Parathyroid adenoma (tissue), 2 donors: ENCODE measurements at regions not wholly inside any gene's neighbourhood (a gene's known extent, or its start where the extent isn't known, plus 50 kb on each side); places are given as distances from the start of the nearest gene placed in this dataset.
"Not testable (repeated sequence)": the region's sequence is repeated elsewhere in the genome, so short reads cannot be mapped to it uniquely, and the experiment has no call there.

Source experiments
- H2AFZ ChIP-seq: fragments of 300-600 bp; sonication (generic); one replicate; pipeline ENCODE4 v1.7.0; 2017; ENCODE audit warnings: antibody characterized with exemption, mild to moderate bottlenecking
- H3K27ac ChIP-seq: fragments of 300-600 bp; sonication (generic); one replicate; pipeline ENCODE4 v1.7.0; 2017
- H3K27me3 ChIP-seq: fragments of 300-600 bp; sonication (generic); one replicate; pipeline ENCODE4 v1.7.0; 2017; ENCODE audit warnings: low read length; ENCODE audit not compliant: control insufficient read depth, insufficient read depth
- H3K36me3 ChIP-seq: fragments of 300-600 bp; sonication (generic); one replicate; pipeline ENCODE4 v1.7.0; 2017; ENCODE audit warnings: low read length; ENCODE audit not compliant: control insufficient read depth, insufficient read depth
- H3K4me1 ChIP-seq: fragments of 300-600 bp; sonication (generic); one replicate; pipeline ENCODE4 v1.7.0; 2017; ENCODE audit warnings: control low read depth
- H3K4me2 ChIP-seq: fragments of 300-600 bp; sonication (generic); one replicate; pipeline ENCODE4 v1.7.0; 2017; ENCODE audit warnings: low read length
- H3K4me3 ChIP-seq: fragments of 300-600 bp; sonication (generic); one replicate; pipeline ENCODE4 v1.7.0; 2017; ENCODE audit warnings: low read depth, low read length
- H3K79me2 ChIP-seq: fragments of 300-600 bp; sonication (generic); one replicate; pipeline ENCODE4 v1.7.0; 2017; ENCODE audit warnings: control low read depth
- H3K9ac ChIP-seq: fragments of 300-600 bp; sonication (generic); one replicate; pipeline ENCODE4 v1.7.0; 2017; ENCODE audit warnings: mild to moderate bottlenecking
- H3K9me3 ChIP-seq: fragments of 300-600 bp; sonication (generic); one replicate; pipeline ENCODE4 v1.7.0; 2017; ENCODE audit warnings: low read length; ENCODE audit not compliant: control insufficient read depth
- CTCF ChIP-seq: fragments of 300-600 bp; sonication (generic); IDR thresholded peaks from one replicate; pipeline ENCODE4 v1.7.0; 2017; ENCODE audit warnings: antibody characterized with exemption, mild to moderate bottlenecking
- donor health status: primary hyperparathyroidism.

- Histone ChIP-seq H3K27me3 (no peaks in the 10 kb centered on the region), H3K9ac (no peak overlapping the region), H3K4me3 (no peak overlapping the region), H3K79me2 (no peaks in the 10 kb centered on the region), H3K9me3 (no peaks in the 10 kb centered on the region), H3K27ac (no peak overlapping the region), H3K4me2 (no peak overlapping the region), H3K4me1 (no peaks in the 10 kb centered on the region), H3K36me3 (no peaks in the 10 kb centered on the region), H2AFZ (no peak overlapping the region)
- TF ChIP-seq CTCF, result no peak
Observed at GRCh38 chr6:100300221-100300736, 164.4 kb downstream of the SIM1 start.

GRCh38 chr6:100296810-100297544, 167.7 kb downstream of the SIM1 start:
- Histone ChIP-seq H3K36me3 (no peaks in the 10 kb centered on the region), H2AFZ (no peak overlapping the region), H3K27me3 (no peaks in the 10 kb centered on the region), H3K79me2 (no peaks in the 10 kb centered on the region), H3K4me3 (no peak overlapping the region), H3K27ac (no peak overlapping the region), H3K9me3 (no peaks in the 10 kb centered on the region), H3K4me1 (no peaks in the 10 kb centered on the region), H3K4me2 (no peak overlapping the region), H3K9ac (no peak overlapping the region)
- TF ChIP-seq CTCF, result no peak

GRCh38 chr6:100295172-100295571, 169.5 kb downstream of the SIM1 start:
- H3K4me2 ChIP-seq, H3K4me3 ChIP-seq, H3K79me2 ChIP-seq, H3K4me1 ChIP-seq, H3K9ac ChIP-seq, H3K9me3 ChIP-seq, H3K27me3 ChIP-seq, H3K27ac ChIP-seq, H2AFZ ChIP-seq, H3K36me3 ChIP-seq: not testable (repeated sequence)

- TF ChIP-seq CTCF, result no peak
- H3K27ac ChIP-seq, result no peak overlapping the region
- H3K27me3 ChIP-seq, result no peaks in the 10 kb centered on the region
- no peaks in the 10 kb centered on the region for H3K79me2 ChIP-seq
- H2AFZ ChIP-seq, result no peak overlapping the region
- H3K4me3 ChIP-seq, result no peak overlapping the region
- H3K9me3 ChIP-seq, result no peaks in the 10 kb centered on the region
- no peak overlapping the region for H3K4me2 ChIP-seq
- no peaks in the 10 kb centered on the region for H3K4me1 ChIP-seq
- H3K9ac ChIP-seq, result no peak overlapping the region
- no peaks in the 10 kb centered on the region for H3K36me3 ChIP-seq
Observed at GRCh38 chr6:100289285-100289684, 175.4 kb downstream of the SIM1 start.

GRCh38 chr6:100288311-100288710, 176.4 kb downstream of the SIM1 start:
- no peaks in the 10 kb centered on the region for H3K9me3 ChIP-seq
- no peak overlapping the region for H3K9ac ChIP-seq
- H3K27me3 ChIP-seq, result no peaks in the 10 kb centered on the region
- H3K27ac ChIP-seq, result no peak overlapping the region
- H2AFZ ChIP-seq, result no peak overlapping the region
- H3K4me2 ChIP-seq, result no peak overlapping the region
- no peak for TF ChIP-seq CTCF
- no peaks in the 10 kb centered on the region for H3K4me1 ChIP-seq
- no peak overlapping the region for H3K4me3 ChIP-seq
- H3K36me3 ChIP-seq, result no peaks in the 10 kb centered on the region
- no peaks in the 10 kb centered on the region for H3K79me2 ChIP-seq
